ENCODE measurements at regions not wholly inside any gene's neighbourhood (a gene's known extent, or its start where the extent isn't known, plus 50 kb on each side); places are given as distances from the start of the nearest gene placed in this dataset.

- no peak for TF ChIP-seq REST (IDR thresholded peaks at IDR 0.05; ENCODE audit: insufficient read depth in 1 of 2, low read depth in 2 of 2, low read length in 2 of 2)
- TF ChIP-seq SIN3A (IDR thresholded peaks at IDR 0.05; ENCODE audit: borderline replicate concordance, insufficient read depth, low read length) = no peak
- TF ChIP-seq POLR2AphosphoS5 (IDR thresholded peaks at IDR 0.05; ENCODE audit: low read depth, low read length) = no peak
- no peak for TF ChIP-seq TAF1 (IDR thresholded peaks at IDR 0.05; ENCODE audit: borderline replicate concordance, insufficient read depth, low read length)
- TF ChIP-seq FOXP2 (optimal IDR thresholded peaks at IDR 0.05; ENCODE audit: borderline replicate concordance, extremely low read depth, extremely low read length, insufficient read depth) = no peak
Observed at GRCh38 chr13:73767747-73768315, 366.4 kb downstream of the KLF12 start.

All from PFSK-1 (cell line).